H1 (cell line): ENCODE measurements at regions not wholly inside any gene's neighbourhood (a gene's known extent, or its start where the extent isn't known, plus 50 kb on each side); places are given as distances from the start of the nearest gene placed in this dataset.

Experiments
- CTCF ChIA-PET: fragments of 300-600 bp; sonication (Branson Sonifier 250); formaldehyde crosslinking; loops from one replicate; lab custom pipeline; 2021; ENCODE audit not compliant: partially characterized antibody; lab: Charles Lee
- POLR2A ChIA-PET: fragments of 300-600 bp; sonication (Branson Sonifier 250); formaldehyde crosslinking; loops from one replicate; lab custom pipeline; 2021; ENCODE audit warnings: inconsistent platforms; ENCODE audit not compliant: partially characterized antibody; lab: Charles Lee
- DNase-seq, 2 experiments: peaks; one replicate each; pipeline versions ENCODE4 v3.0.0 to v3.0.0-alpha.2; 2010 to 2022; ENCODE audit warnings: low spot score in 2 of 2, low read depth in 1 of 2, mixed read lengths in 1 of 2
- FAIRE-seq: peaks from 2 replicates; lab custom pipeline; 2011; peaks lifted over from hg19 to GRCh38; lab: Jason Lieb, UNC
- H2AFZ ChIP-seq: 2 replicates; pipeline ENCODE4 v1.8.1; 2012; ENCODE audit warnings: low read length, inconsistent platforms
- H2AK5ac ChIP-seq: 2 replicates; pipeline ENCODE4 v1.6.1; 2013; ENCODE audit warnings: low read depth, low read length
- H2BK120ac ChIP-seq: replicated peaks from 2 replicates; pipeline ENCODE3; 2013; ENCODE audit warnings: low read depth, low read length, inconsistent platforms
- H2BK12ac ChIP-seq: 2 replicates; pipeline ENCODE4 v1.6.1; 2013; ENCODE audit warnings: low read depth, low read length
- H2BK15ac ChIP-seq: 2 replicates; pipeline ENCODE4 v1.6.1; 2013; ENCODE audit warnings: low read length
- H2BK20ac ChIP-seq: 2 replicates; pipeline ENCODE4 v1.6.1; 2013; ENCODE audit warnings: low read length
- H2BK5ac ChIP-seq: 2 replicates; pipeline ENCODE4 v1.6.1; 2013; ENCODE audit warnings: low read depth, low read length
- H3K14ac ChIP-seq: 2 replicates; pipeline ENCODE4 v1.6.1; 2013; ENCODE audit warnings: inconsistent platforms; ENCODE audit not compliant: insufficient read length
- H3K18ac ChIP-seq: 2 replicates; pipeline ENCODE4 v1.6.1; 2013; ENCODE audit warnings: low read length; ENCODE audit errors: extremely low read depth
- H3K23ac ChIP-seq: 2 replicates; pipeline ENCODE4 v1.6.1; 2013; ENCODE audit warnings: inconsistent platforms; ENCODE audit not compliant: insufficient read length
- H3K23me2 ChIP-seq: 2 replicates; pipeline ENCODE4 v1.6.1; 2013; ENCODE audit warnings: low read depth, low read length
- H3K27ac ChIP-seq: 2 replicates; pipeline ENCODE4 v1.6.1; 2011; ENCODE audit warnings: low read depth, low read length, inconsistent platforms
- H3K27me3 ChIP-seq, 4 experiments: replicated peaks in 1 of 4; 1 replicate in 1 of 4; 2 replicates in 3 of 4; pipeline versions ENCODE4 v1.6.1 to v1.8.1; 2011 to 2013; ENCODE audit warnings: low read length in 3 of 4, mild to moderate bottlenecking in 3 of 4, inconsistent platforms in 2 of 4, mixed read lengths in 2 of 4, moderate library complexity in 1 of 4; ENCODE audit not compliant: control insufficient read depth in 3 of 4, insufficient read depth in 3 of 4; ENCODE audit errors: extremely low read depth in 1 of 4
- H3K36me3 ChIP-seq, 4 experiments: 2 replicates each; pipeline versions ENCODE4 v1.6.1 to v1.8.1; 2011 to 2013; ENCODE audit warnings: mild to moderate bottlenecking in 4 of 4, low read length in 3 of 4, moderate library complexity in 2 of 4, control low read depth in 1 of 4, inconsistent platforms in 1 of 4; ENCODE audit not compliant: insufficient read depth in 4 of 4, control insufficient read depth in 2 of 4
- H3K4ac ChIP-seq: replicated peaks from 2 replicates; pipeline ENCODE3; 2013; ENCODE audit warnings: low read length, low read depth, mixed read lengths, inconsistent platforms; ENCODE audit not compliant: insufficient read length
- H3K4me1 ChIP-seq, 4 experiments: replicated peaks in 1 of 4; 1 replicate in 1 of 4; 2 replicates in 3 of 4; pipeline versions ENCODE4 v1.6.1 to v1.8.1; 2011 to 2013; ENCODE audit warnings: low read length in 3 of 4, inconsistent platforms in 2 of 4, mixed read lengths in 1 of 4; ENCODE audit not compliant: insufficient read depth in 4 of 4, control insufficient read depth in 3 of 4
- H3K4me2 ChIP-seq, 2 experiments: 2 replicates each; pipeline versions ENCODE4 v1.6.1 to v1.8.1; 2011 to 2013; ENCODE audit warnings: low read depth in 2 of 2, low read length in 2 of 2, control low read depth in 1 of 2, inconsistent platforms in 1 of 2, mild to moderate bottlenecking in 1 of 2; ENCODE audit not compliant: insufficient read depth in 1 of 2
- H3K4me3 ChIP-seq, 4 experiments: fragments of 200-600, 300-600 bp in 1 of 4; sonication (generic), shearing (Covaris generic), sonication (Bioruptor Twin) in 1 of 4; 2 replicates each; pipeline versions ENCODE4 v1.5.1 to v1.8.1; 2011 to 2016; ENCODE audit warnings: low read length in 4 of 4, low read depth in 3 of 4, control low read depth in 2 of 4, inconsistent platforms in 2 of 4, mild to moderate bottlenecking in 2 of 4, mixed read lengths in 1 of 4, moderate library complexity in 1 of 4; ENCODE audit not compliant: insufficient read depth in 2 of 4; ENCODE audit errors: extremely low read depth in 1 of 4
- H3K56ac ChIP-seq: replicated peaks from 2 replicates; pipeline ENCODE3; 2013; ENCODE audit warnings: low read depth, mild to moderate bottlenecking, mixed read lengths, low read length, inconsistent platforms; ENCODE audit not compliant: insufficient read length
- H3K79me1 ChIP-seq: 2 replicates; pipeline ENCODE4 v1.6.1; 2013; ENCODE audit warnings: low read depth, low read length, control low read depth
- H3K79me2 ChIP-seq, 2 experiments: 2 replicates each; pipeline versions ENCODE4 v1.6.1 to v1.8.1; 2012 to 2013; ENCODE audit warnings: low read length in 2 of 2, mild to moderate bottlenecking in 2 of 2, inconsistent platforms in 1 of 2; ENCODE audit not compliant: insufficient read depth in 2 of 2, control insufficient read depth in 1 of 2
- H3K9ac ChIP-seq, 4 experiments: replicated peaks in 1 of 4; 1 replicate in 1 of 4; 2 replicates in 3 of 4; pipeline versions ENCODE4 v1.6.1 to v1.8.1; 2011 to 2013; ENCODE audit warnings: low read depth in 3 of 4, low read length in 3 of 4, control low read depth in 2 of 4, mild to moderate bottlenecking in 2 of 4, moderate library complexity in 2 of 4, inconsistent platforms in 1 of 4; ENCODE audit errors: extremely low read depth in 1 of 4
- H3K9me3 ChIP-seq, 2 experiments: 2 replicates each; pipeline versions ENCODE4 v1.6.1 to v1.8.1; 2012 to 2013; ENCODE audit warnings: mild to moderate bottlenecking in 2 of 2, moderate library complexity in 2 of 2, control low read depth in 1 of 2, inconsistent platforms in 1 of 2, low read depth in 1 of 2, low read length in 1 of 2, mixed read lengths in 1 of 2; ENCODE audit not compliant: insufficient read depth in 2 of 2
- H4K20me1 ChIP-seq, 2 experiments: replicated peaks in 1 of 2; 2 replicates each; pipeline versions ENCODE3 to v1.8.1; 2011 to 2013; ENCODE audit warnings: inconsistent platforms in 2 of 2, low read length in 2 of 2, mild to moderate bottlenecking in 1 of 2; ENCODE audit not compliant: insufficient read depth in 2 of 2, control insufficient read depth in 1 of 2
- H4K5ac ChIP-seq: 2 replicates; pipeline ENCODE4 v1.6.1; 2013; ENCODE audit warnings: low read length, low read depth, mixed read lengths, inconsistent platforms; ENCODE audit not compliant: insufficient read length
- H4K8ac ChIP-seq: 2 replicates; pipeline ENCODE4 v1.8.0; 2013; ENCODE audit warnings: mild to moderate bottlenecking, moderate library complexity, low read length, inconsistent platforms; ENCODE audit not compliant: insufficient read depth; ENCODE audit errors: extremely low read depth
- H4K91ac ChIP-seq: replicated peaks from 2 replicates; pipeline ENCODE3; 2013; ENCODE audit warnings: low read length, mixed read lengths, inconsistent platforms; ENCODE audit not compliant: insufficient read length
- GABPA ChIP-seq: IDR thresholded peaks from 2 replicates; pipeline ENCODE4 v1.6.1; 2011; ENCODE audit warnings: mild to moderate bottlenecking, low read length, moderate library complexity, borderline replicate concordance; ENCODE audit not compliant: insufficient read depth
- POLR2A ChIP-seq, 2 experiments: IDR thresholded peaks; 1 replicate in 1 of 2; 2 replicates in 1 of 2; pipeline ENCODE4 v1.6.1; 2011; ENCODE audit warnings: low read depth in 2 of 2, low read length in 2 of 2, mild to moderate bottlenecking in 2 of 2; ENCODE audit errors: control extremely low read depth in 1 of 2
- TAF1 ChIP-seq: IDR thresholded peaks from 2 replicates; pipeline ENCODE4 v1.6.1; 2011; ENCODE audit warnings: mild to moderate bottlenecking, low read depth, low read length
- TEAD4 ChIP-seq: IDR thresholded peaks from 2 replicates; pipeline ENCODE4 v1.6.1; 2012; ENCODE audit warnings: low read depth, low read length, inconsistent platforms, mixed read lengths
- WGBS, 2 experiments: shearing (Covaris generic) in 1 of 2; methylation state at CpG; one replicate each; pipeline versions ENCODE4 v1.1.6 to v1.1.7; 2013 to 2015; ENCODE audit warnings: low lambda C conversion rate in 2 of 2, mixed read lengths in 2 of 2, inconsistent platforms in 1 of 2, low coverage in 1 of 2, missing lambda C conversion rate in 1 of 2; ENCODE audit not compliant: insufficient replicate concordance in 2 of 2, insufficient coverage in 1 of 2, insufficient read length in 1 of 2; ENCODE audit errors: extremely low coverage in 1 of 2, missing lambda C conversion rate in 1 of 2; 5-methylcytosine and 5-hydroxymethylcytosine counted together

- no peak overlapping the region for H2AK5ac ChIP-seq
- 88% methylated on average over 1 of the region's 1 CpG; no CpG with 5 or more reads in 1 of the 2 experiments for WGBS, 2 experiments
- H3K56ac ChIP-seq = no peak overlapping the region
- H3K79me2 ChIP-seq = no peaks in the 10 kb centered on the region
- FAIRE-seq = no peak
- H2BK15ac ChIP-seq = no peak overlapping the region
- H4K20me1 ChIP-seq = no peaks in the 10 kb centered on the region
- no peak overlapping the region for H2BK20ac ChIP-seq
- H3K4ac ChIP-seq = no peak overlapping the region
- no peaks in the 10 kb centered on the region for H3K9me3 ChIP-seq
- no peaks in the 10 kb centered on the region for H3K36me3 ChIP-seq
- H3K4me3 ChIP-seq = no peak overlapping the region
- H3K23ac ChIP-seq = no peak overlapping the region
- no peak overlapping the region for H2BK5ac ChIP-seq
- H3K14ac ChIP-seq = no peak overlapping the region
- POLR2A ChIA-PET = no interaction called here
- no peak overlapping the region for H3K27ac ChIP-seq
- no peaks in the 10 kb centered on the region for H3K23me2 ChIP-seq
- H2BK12ac ChIP-seq = no peak overlapping the region
- H3K9ac ChIP-seq = no peak overlapping the region
- H3K4me2 ChIP-seq = no peak overlapping the region
- no peak overlapping the region for H4K8ac ChIP-seq
- no peaks in the 10 kb centered on the region for H3K79me1 ChIP-seq
- H2AFZ ChIP-seq = no peak overlapping the region
- no peaks in the 10 kb centered on the region for H3K4me1 ChIP-seq
- H3K18ac ChIP-seq = no peak overlapping the region
- no peak overlapping the region for H2BK120ac ChIP-seq
- no peak overlapping the region for H4K91ac ChIP-seq
- no peak overlapping the region for H4K5ac ChIP-seq
- no peak for DNase-seq
- no peaks in the 10 kb centered on the region for H3K27me3 ChIP-seq
- CTCF ChIA-PET = no interaction called here
- TF ChIP-seq TAF1 (no peak), POLR2A (IDR thresholded peaks at IDR 0.05; ENCODE audit: control extremely low read depth in 1 of 2, low read depth in 2 of 2, low read length in 2 of 2) (no peak), TEAD4 (no peak), GABPA (no peak)
These were observed 230.7 kb downstream of the DEPDC1B start for GRCh38 chr5:60469286-60469685.
